Smooth muscle cell (in vitro differentiated cells): ENCODE measurements at regions not wholly inside any gene's neighbourhood (a gene's known extent, or its start where the extent isn't known, plus 50 kb on each side); places are given as distances from the start of the nearest gene placed in this dataset.

Experiments used
- DNase-seq: peaks from one replicate; lab custom pipeline; 2025; ENCODE audit not compliant: unreplicated experiment; lab: John Stamatoyannopoulos, UW
- H2AFZ ChIP-seq: fragments of 200-600 bp; sonication (generic); 2 replicates; pipeline ENCODE4 v1.6.0; 2016; ENCODE audit warnings: antibody characterized with exemption, low read depth, mild to moderate bottlenecking
- H3F3A ChIP-seq: fragments of 200-600 bp; sonication (generic); 2 replicates; pipeline ENCODE4 v1.6.0; 2017; ENCODE audit warnings: antibody characterized with exemption, low read depth
- H3K27ac ChIP-seq: fragments of 200-600 bp; sonication (generic); 2 replicates; pipeline ENCODE4 v1.5.1; 2016; ENCODE audit warnings: low read depth, mild to moderate bottlenecking
- H3K27me3 ChIP-seq: fragments of 200-600 bp; sonication (generic); 2 replicates; pipeline ENCODE4 v1.6.1; 2016; ENCODE audit warnings: low read depth, mild to moderate bottlenecking
- H3K36me3 ChIP-seq: fragments of 200-600 bp; sonication (generic); 2 replicates; pipeline ENCODE4 v1.5.1; 2016; ENCODE audit warnings: low read depth
- H3K4me1 ChIP-seq: fragments of 200-600 bp; sonication (generic); 2 replicates; pipeline ENCODE4 v1.5.1; 2016; ENCODE audit warnings: low read depth
- H3K4me2 ChIP-seq: fragments of 200-600 bp; sonication (generic); 2 replicates; pipeline ENCODE4 v1.6.0; 2016; ENCODE audit warnings: mild to moderate bottlenecking
- H3K4me3 ChIP-seq: fragments of 200-600 bp; sonication (generic); 2 replicates; pipeline ENCODE4 v1.5.1; 2016; ENCODE audit warnings: mild to moderate bottlenecking
- H3K79me2 ChIP-seq: fragments of 200-600 bp; sonication (generic); 2 replicates; pipeline ENCODE4 v1.6.0; 2016; ENCODE audit warnings: low read depth, mild to moderate bottlenecking
- H3K9ac ChIP-seq: fragments of 200-600 bp; sonication (generic); 2 replicates; pipeline ENCODE4 v1.6.0; 2016; ENCODE audit warnings: low read depth
- H3K9me3 ChIP-seq: fragments of 200-600 bp; sonication (generic); replicated peaks from 2 replicates; pipeline ENCODE4 v1.5.1; 2016; ENCODE audit warnings: low read depth
- H4K20me1 ChIP-seq: fragments of 200-600 bp; sonication (generic); 2 replicates; pipeline ENCODE4 v1.6.0; 2016; ENCODE audit warnings: low read depth
- WGBS: methylation state at CpG from one replicate; pipeline ENCODE4 v1.1.7; 2016; ENCODE audit warnings: low lambda C conversion rate; 5-methylcytosine and 5-hydroxymethylcytosine counted together
- TF ChIP-seq, protein P1 (sequence below): fragments of 200-600 bp; sonication (generic); IDR thresholded peaks from 2 replicates; pipeline ENCODE4 v1.5.1; 2017; ENCODE audit warnings: borderline replicate concordance, mild to moderate bottlenecking, antibody characterized with exemption; ENCODE audit not compliant: insufficient read depth, poor library complexity, severe bottlenecking

DNA sequence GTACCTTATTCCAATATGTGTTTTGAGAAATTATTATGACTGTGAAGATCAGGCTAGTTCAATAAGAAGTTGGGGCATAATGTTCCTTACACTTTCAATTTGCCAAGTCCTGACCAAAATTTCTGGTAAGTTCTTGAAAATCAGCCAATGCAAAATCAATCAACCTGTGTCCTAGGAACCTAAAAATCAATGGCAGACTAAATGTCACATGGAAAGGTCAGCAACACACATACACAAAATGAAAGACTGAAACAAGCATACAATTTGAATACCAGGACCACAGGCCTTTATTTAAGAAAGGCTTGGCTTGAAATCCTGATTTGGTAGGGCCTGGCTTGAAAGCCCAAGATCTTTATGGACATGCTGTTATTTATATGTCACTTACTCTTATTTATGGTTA, 155.5 kb upstream of the ZKSCAN2 start:
- Histone ChIP-seq H3K9ac (no peak overlapping the region), H3K4me2 (no peak overlapping the region), H4K20me1 (no peaks in the 10 kb centered on the region), H3K27ac (no peak overlapping the region), H3K4me3 (no peak overlapping the region), H3K79me2 (no peaks in the 10 kb centered on the region), H3K9me3 (no peaks in the 10 kb centered on the region), H3K27me3 (no peaks in the 10 kb centered on the region), H3F3A (no peaks in the 10 kb centered on the region), H3K36me3 (no peaks in the 10 kb centered on the region), H2AFZ (no peak overlapping the region), H3K4me1 (no peaks in the 10 kb centered on the region)
- no peak for DNase-seq
- TF ChIP-seq, protein P1, sequence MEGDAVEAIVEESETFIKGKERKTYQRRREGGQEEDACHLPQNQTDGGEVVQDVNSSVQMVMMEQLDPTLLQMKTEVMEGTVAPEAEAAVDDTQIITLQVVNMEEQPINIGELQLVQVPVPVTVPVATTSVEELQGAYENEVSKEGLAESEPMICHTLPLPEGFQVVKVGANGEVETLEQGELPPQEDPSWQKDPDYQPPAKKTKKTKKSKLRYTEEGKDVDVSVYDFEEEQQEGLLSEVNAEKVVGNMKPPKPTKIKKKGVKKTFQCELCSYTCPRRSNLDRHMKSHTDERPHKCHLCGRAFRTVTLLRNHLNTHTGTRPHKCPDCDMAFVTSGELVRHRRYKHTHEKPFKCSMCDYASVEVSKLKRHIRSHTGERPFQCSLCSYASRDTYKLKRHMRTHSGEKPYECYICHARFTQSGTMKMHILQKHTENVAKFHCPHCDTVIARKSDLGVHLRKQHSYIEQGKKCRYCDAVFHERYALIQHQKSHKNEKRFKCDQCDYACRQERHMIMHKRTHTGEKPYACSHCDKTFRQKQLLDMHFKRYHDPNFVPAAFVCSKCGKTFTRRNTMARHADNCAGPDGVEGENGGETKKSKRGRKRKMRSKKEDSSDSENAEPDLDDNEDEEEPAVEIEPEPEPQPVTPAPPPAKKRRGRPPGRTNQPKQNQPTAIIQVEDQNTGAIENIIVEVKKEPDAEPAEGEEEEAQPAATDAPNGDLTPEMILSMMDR: no peak

DNA sequence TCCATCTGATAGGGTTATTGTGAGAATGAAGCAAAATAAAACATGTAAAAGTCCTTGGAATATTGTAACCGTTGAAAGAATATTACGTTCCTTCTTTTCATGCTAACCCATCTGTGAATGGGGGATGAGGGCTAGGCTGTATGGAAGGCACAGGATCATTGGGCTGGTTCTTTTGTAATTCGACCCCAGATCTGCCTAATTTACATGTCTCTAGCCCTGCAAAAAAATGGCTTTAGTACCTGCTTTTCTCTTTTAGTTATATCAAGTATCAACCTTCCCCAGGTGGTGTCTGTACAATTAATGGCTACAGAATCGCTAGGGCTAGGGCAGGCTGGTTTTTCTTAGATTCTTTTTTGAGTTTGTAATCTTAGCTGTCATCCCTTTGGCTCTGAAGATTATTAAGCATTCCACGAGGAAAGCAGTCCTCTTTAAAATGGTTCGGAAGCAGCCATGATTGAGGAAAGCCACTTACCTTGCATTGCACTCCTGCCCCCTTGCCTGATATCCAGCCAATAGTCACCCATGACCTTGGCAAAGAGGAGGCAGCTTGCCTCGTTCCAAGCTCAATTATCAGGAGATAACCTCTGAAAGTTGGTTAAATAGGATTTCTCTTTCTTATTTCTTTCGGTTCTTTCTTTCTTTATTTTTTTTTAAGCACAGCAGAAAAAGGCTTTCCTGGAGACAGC, 153.9 kb upstream of the ZKSCAN2 start:
- WGBS: 75% methylated on average over 8 of the region's 8 CpGs
- no peaks in the 10 kb centered on the region for H3K27me3 ChIP-seq
- H3K4me1 ChIP-seq: no peaks in the 10 kb centered on the region
- H3K9ac ChIP-seq: no peak overlapping the region
- no peak overlapping the region for H3K27ac ChIP-seq
- no peaks in the 10 kb centered on the region for H4K20me1 ChIP-seq
- H3F3A ChIP-seq: no peaks in the 10 kb centered on the region
- no peak overlapping the region for H2AFZ ChIP-seq
- H3K4me3 ChIP-seq: no peak overlapping the region
- TF ChIP-seq, protein P1: no peak
- H3K9me3 ChIP-seq: no peaks in the 10 kb centered on the region
- H3K36me3 ChIP-seq: no peaks in the 10 kb centered on the region
- H3K79me2 ChIP-seq: no peaks in the 10 kb centered on the region
- DNase-seq: no peak
- no peak overlapping the region for H3K4me2 ChIP-seq

DNA sequence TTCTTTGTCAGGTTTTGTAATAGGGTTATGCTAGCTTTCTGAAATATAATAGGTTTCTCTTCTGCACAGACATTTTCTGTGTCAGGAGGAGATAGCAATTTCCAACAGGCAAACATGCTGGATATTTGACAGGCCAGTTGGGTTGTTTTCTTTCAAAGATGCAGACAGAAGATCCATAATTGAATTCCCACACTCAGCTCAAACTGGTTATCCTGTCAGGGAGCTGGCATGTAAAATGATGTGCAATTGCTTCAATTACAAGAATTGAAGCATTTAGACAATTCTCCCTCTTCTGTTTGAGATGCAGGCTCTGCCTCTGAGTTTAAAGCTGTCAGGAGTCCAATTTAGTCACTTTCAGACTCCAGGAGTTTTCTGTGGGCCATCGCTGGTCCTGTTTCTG, 146.2 kb upstream of the ZKSCAN2 start:
- Histone ChIP-seq H3K4me1 (no peaks in the 10 kb centered on the region), H3K4me2 (no peak overlapping the region), H3K9me3 (no peaks in the 10 kb centered on the region), H3F3A (no peaks in the 10 kb centered on the region), H3K9ac (no peak overlapping the region), H3K79me2 (no peaks in the 10 kb centered on the region), H3K27me3 (no peaks in the 10 kb centered on the region), H3K4me3 (no peak overlapping the region), H3K27ac (no peak overlapping the region), H2AFZ (no peak overlapping the region), H4K20me1 (no peaks in the 10 kb centered on the region), H3K36me3 (no peaks in the 10 kb centered on the region)
- WGBS: 95% methylated on average over 1 of the region's 1 CpG
- TF ChIP-seq, protein P1: no peak
- DNase-seq: no peak

DNA sequence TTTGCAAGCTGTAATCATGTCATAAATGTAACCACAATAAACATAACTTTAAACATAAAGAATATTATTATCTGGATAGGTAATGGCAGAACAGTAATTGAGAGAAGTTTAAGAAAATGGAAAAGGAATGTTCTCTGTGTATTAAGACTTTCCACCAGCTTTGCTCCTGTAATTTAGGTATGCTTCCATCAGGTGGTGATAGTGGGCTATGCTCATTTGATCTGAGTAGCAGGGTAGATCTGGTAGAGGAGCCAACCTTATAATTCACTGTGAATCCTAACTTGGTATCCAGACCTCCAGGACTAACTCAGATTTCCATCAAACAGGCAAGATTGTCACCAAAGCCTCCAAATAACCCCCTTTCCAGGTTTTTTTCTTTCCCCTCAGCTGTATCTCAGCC, 137.9 kb upstream of the ZKSCAN2 start:
- TF ChIP-seq, protein P1: no peak
- Histone ChIP-seq H3K27ac (no peak overlapping the region), H3K9me3 (no peaks in the 10 kb centered on the region), H3K4me3 (no peak overlapping the region), H3K79me2 (no peaks in the 10 kb centered on the region), H3F3A (no peaks in the 10 kb centered on the region), H3K4me2 (no peak overlapping the region), H3K4me1 (no peaks in the 10 kb centered on the region), H2AFZ (no peak overlapping the region), H3K9ac (no peak overlapping the region), H3K36me3 (no peaks in the 10 kb centered on the region), H4K20me1 (no peaks in the 10 kb centered on the region), H3K27me3 (no peaks in the 10 kb centered on the region)
- DNase-seq: no peak
